GM10266 (cell line): ENCODE measurements at regions not wholly inside any gene's neighbourhood (a gene's known extent, or its start where the extent isn't known, plus 50 kb on each side); places are given as distances from the start of the nearest gene placed in this dataset.
"Not testable (repeated sequence)": the region's sequence is repeated elsewhere in the genome, so short reads cannot be mapped to it uniquely, and the experiment has no call there.

Source experiments
- DNase-seq: peaks from one replicate; pipeline ENCODE4 v3.0.0; 2012; ENCODE audit errors: extremely low spot score
- CTCF ChIP-seq: IDR thresholded peaks from 2 replicates; pipeline ENCODE4 v1.5.1; 2012; ENCODE audit warnings: mild to moderate bottlenecking, low read depth; ENCODE audit not compliant: control insufficient read depth, insufficient read depth; ENCODE audit errors: missing control alignments

- not testable (repeated sequence) for DNase-seq
Observed at GRCh38 chr6:127406722-127407121, 52.5 kb downstream of the KIAA0408 start.

GRCh38 chr6:127406122-127406521, 53.1 kb downstream of the KIAA0408 start:
- TF ChIP-seq CTCF: no peak
- no peak for DNase-seq

GRCh38 chr6:127404594-127405178, 54.5 kb downstream of the KIAA0408 start:
- no peak for DNase-seq
- no peak for TF ChIP-seq CTCF

- DNase-seq: peak; percentile 12
- TF ChIP-seq CTCF: no peak
Observed at GRCh38 chr6:127404133-127404532, 55.1 kb downstream of the KIAA0408 start.

- DNase-seq: peak; percentile 30
- no peak for TF ChIP-seq CTCF
Observed at GRCh38 chr6:127403636-127404035, 55.6 kb downstream of the KIAA0408 start.

- no peak for DNase-seq
- no peak for TF ChIP-seq CTCF
Observed at GRCh38 chr6:127402890-127403617, 56.1 kb downstream of the KIAA0408 start.

- DNase-seq: no peak
- TF ChIP-seq CTCF: no peak
Observed at GRCh38 chr6:127397729-127398630, 54.6 kb upstream of the ECHDC1 start.

GRCh38 chr6:127397171-127397597, 53.8 kb upstream of the ECHDC1 start:
- not testable (repeated sequence) for DNase-seq
